Parathyroid adenoma (tissue), 2 donors: ENCODE measurements at regions not wholly inside any gene's neighbourhood (a gene's known extent, or its start where the extent isn't known, plus 50 kb on each side); places are given as distances from the start of the nearest gene placed in this dataset.

Experiments used
- H2AFZ ChIP-seq: fragments of 300-600 bp; sonication (generic); one replicate; pipeline ENCODE4 v1.7.0; 2017; ENCODE audit warnings: antibody characterized with exemption, mild to moderate bottlenecking
- H3K27ac ChIP-seq: fragments of 300-600 bp; sonication (generic); one replicate; pipeline ENCODE4 v1.7.0; 2017
- H3K27me3 ChIP-seq: fragments of 300-600 bp; sonication (generic); one replicate; pipeline ENCODE4 v1.7.0; 2017; ENCODE audit warnings: low read length; ENCODE audit not compliant: control insufficient read depth, insufficient read depth
- H3K36me3 ChIP-seq: fragments of 300-600 bp; sonication (generic); one replicate; pipeline ENCODE4 v1.7.0; 2017; ENCODE audit warnings: low read length; ENCODE audit not compliant: control insufficient read depth, insufficient read depth
- H3K4me1 ChIP-seq: fragments of 300-600 bp; sonication (generic); one replicate; pipeline ENCODE4 v1.7.0; 2017; ENCODE audit warnings: control low read depth
- H3K4me2 ChIP-seq: fragments of 300-600 bp; sonication (generic); one replicate; pipeline ENCODE4 v1.7.0; 2017; ENCODE audit warnings: low read length
- H3K4me3 ChIP-seq: fragments of 300-600 bp; sonication (generic); one replicate; pipeline ENCODE4 v1.7.0; 2017; ENCODE audit warnings: low read depth, low read length
- H3K79me2 ChIP-seq: fragments of 300-600 bp; sonication (generic); one replicate; pipeline ENCODE4 v1.7.0; 2017; ENCODE audit warnings: control low read depth
- H3K9ac ChIP-seq: fragments of 300-600 bp; sonication (generic); one replicate; pipeline ENCODE4 v1.7.0; 2017; ENCODE audit warnings: mild to moderate bottlenecking
- H3K9me3 ChIP-seq: fragments of 300-600 bp; sonication (generic); one replicate; pipeline ENCODE4 v1.7.0; 2017; ENCODE audit warnings: low read length; ENCODE audit not compliant: control insufficient read depth
- TF ChIP-seq, protein P1 (sequence below): fragments of 300-600 bp; sonication (generic); IDR thresholded peaks from one replicate; pipeline ENCODE4 v1.7.0; 2017; ENCODE audit warnings: antibody characterized with exemption, mild to moderate bottlenecking
- donor health status: primary hyperparathyroidism.

DNA sequence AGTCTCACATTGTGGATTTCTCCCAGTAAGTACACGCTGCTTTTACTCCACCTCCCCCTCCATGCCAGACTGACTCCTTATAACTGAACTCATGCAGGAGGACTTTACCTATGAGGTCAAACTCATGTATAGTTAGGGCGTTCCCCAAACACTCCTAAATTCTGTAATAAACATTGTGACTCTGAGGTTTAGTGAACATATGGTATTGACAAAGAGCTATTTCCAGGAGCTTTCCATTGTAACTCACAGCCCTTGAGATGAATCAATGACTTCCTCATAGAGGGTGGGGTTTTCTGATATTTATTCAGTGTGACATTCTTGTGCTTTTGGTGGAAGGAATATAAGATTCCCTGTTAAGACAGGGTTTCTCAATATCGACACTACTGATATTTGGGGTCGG, 337.4 kb upstream of the SLC14A2 start:
- TF ChIP-seq, protein P1, sequence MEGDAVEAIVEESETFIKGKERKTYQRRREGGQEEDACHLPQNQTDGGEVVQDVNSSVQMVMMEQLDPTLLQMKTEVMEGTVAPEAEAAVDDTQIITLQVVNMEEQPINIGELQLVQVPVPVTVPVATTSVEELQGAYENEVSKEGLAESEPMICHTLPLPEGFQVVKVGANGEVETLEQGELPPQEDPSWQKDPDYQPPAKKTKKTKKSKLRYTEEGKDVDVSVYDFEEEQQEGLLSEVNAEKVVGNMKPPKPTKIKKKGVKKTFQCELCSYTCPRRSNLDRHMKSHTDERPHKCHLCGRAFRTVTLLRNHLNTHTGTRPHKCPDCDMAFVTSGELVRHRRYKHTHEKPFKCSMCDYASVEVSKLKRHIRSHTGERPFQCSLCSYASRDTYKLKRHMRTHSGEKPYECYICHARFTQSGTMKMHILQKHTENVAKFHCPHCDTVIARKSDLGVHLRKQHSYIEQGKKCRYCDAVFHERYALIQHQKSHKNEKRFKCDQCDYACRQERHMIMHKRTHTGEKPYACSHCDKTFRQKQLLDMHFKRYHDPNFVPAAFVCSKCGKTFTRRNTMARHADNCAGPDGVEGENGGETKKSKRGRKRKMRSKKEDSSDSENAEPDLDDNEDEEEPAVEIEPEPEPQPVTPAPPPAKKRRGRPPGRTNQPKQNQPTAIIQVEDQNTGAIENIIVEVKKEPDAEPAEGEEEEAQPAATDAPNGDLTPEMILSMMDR = no peak

GRCh38 chr18:45280481-45281276, 334.6 kb upstream of the SLC14A2 start:
- Histone ChIP-seq H3K9me3 (no peaks in the 10 kb centered on the region), H3K4me2 (no peak overlapping the region), H3K4me3 (no peak overlapping the region), H3K27me3 (no peaks in the 10 kb centered on the region), H3K9ac (no peak overlapping the region), H3K4me1 (no peaks in the 10 kb centered on the region), H3K27ac (no peak overlapping the region), H2AFZ (no peak overlapping the region), H3K79me2 (no peaks in the 10 kb centered on the region), H3K36me3 (no peaks in the 10 kb centered on the region)
- TF ChIP-seq, protein P1 = no peak

More for the DNA sequence above, 337.4 kb upstream of the SLC14A2 start:
- no peak overlapping the region for H3K4me3 ChIP-seq
- H3K27me3 ChIP-seq = no peaks in the 10 kb centered on the region
- H3K27ac ChIP-seq = no peak overlapping the region
- no peaks in the 10 kb centered on the region for H3K79me2 ChIP-seq
- no peak overlapping the region for H2AFZ ChIP-seq
- H3K9me3 ChIP-seq = no peaks in the 10 kb centered on the region
- H3K9ac ChIP-seq = no peak overlapping the region
- H3K4me2 ChIP-seq = no peak overlapping the region
- H3K4me1 ChIP-seq = no peaks in the 10 kb centered on the region
- no peaks in the 10 kb centered on the region for H3K36me3 ChIP-seq

DNA sequence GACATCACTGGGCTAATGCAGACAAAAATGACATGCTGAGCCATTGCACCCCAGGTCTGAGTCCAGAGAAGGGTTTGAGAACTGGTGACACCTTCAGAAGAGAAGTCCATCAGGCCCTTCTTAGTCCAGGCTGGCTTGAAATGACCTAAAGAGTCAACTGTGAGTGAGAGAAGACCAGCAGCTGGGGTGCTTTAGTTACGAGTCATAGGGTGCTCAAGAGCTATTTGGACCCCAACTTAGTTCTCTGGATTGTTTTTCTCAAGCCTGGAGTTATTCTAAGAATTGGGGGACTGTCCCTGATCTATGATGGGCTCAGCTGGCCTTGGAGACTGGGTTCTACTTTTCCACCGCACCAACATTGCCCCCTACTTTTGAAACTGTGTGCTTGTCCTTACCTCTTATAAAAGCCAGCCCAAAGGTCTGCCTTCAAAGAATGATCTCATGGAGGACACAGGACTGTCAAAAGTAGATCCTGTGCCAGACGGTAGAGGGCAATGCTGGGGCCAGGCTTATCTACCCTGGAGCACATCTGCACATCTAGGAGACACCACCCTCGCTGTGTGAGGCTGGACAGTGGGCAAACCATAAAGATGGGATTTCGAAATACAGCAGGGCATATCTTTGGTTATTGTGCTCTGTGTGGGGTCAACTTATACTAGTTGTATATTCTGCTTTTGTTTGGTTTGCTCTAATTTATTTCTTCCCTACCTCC, 333.0 kb upstream of the SLC14A2 start:
- Histone ChIP-seq H3K9ac (no peak overlapping the region), H3K4me1 (no peaks in the 10 kb centered on the region), H3K27me3 (no peaks in the 10 kb centered on the region), H3K79me2 (no peaks in the 10 kb centered on the region), H3K27ac (no peak overlapping the region), H3K4me3 (no peak overlapping the region), H3K4me2 (no peak overlapping the region), H2AFZ (no peak overlapping the region), H3K9me3 (no peaks in the 10 kb centered on the region), H3K36me3 (no peaks in the 10 kb centered on the region)
- TF ChIP-seq, protein P1 = peak; percentile 40

GRCh38 chr18:45284174-45284573, 331.1 kb upstream of the SLC14A2 start:
- Histone ChIP-seq H3K27ac (no peak overlapping the region), H3K9ac (no peak overlapping the region), H2AFZ (no peak overlapping the region), H3K4me2 (no peak overlapping the region), H3K79me2 (no peaks in the 10 kb centered on the region), H3K27me3 (no peaks in the 10 kb centered on the region), H3K4me1 (no peaks in the 10 kb centered on the region), H3K36me3 (no peaks in the 10 kb centered on the region), H3K4me3 (no peak overlapping the region), H3K9me3 (no peaks in the 10 kb centered on the region)
- TF ChIP-seq, protein P1 = no peak
